Loucy (cell line): ENCODE measurements at regions not wholly inside any gene's neighbourhood (a gene's known extent, or its start where the extent isn't known, plus 50 kb on each side); places are given as distances from the start of the nearest gene placed in this dataset.

Experiments
- EZH2phosphoT487 ChIP-seq: fragments of 200-600 bp; IDR thresholded peaks from 2 replicates; pipeline ENCODE4 v1.6.1; 2018; ENCODE audit warnings: antibody characterized with exemption, mild to moderate bottlenecking, moderate library complexity, borderline replicate concordance
- TF ChIP-seq, protein P1 (sequence below): fragments of 200-600 bp; sonication (generic); conservative IDR thresholded peaks from 2 replicates; pipeline ENCODE4 v1.5.1; 2014; ENCODE audit warnings: mild to moderate bottlenecking, antibody characterized with exemption, low read length

DNA sequence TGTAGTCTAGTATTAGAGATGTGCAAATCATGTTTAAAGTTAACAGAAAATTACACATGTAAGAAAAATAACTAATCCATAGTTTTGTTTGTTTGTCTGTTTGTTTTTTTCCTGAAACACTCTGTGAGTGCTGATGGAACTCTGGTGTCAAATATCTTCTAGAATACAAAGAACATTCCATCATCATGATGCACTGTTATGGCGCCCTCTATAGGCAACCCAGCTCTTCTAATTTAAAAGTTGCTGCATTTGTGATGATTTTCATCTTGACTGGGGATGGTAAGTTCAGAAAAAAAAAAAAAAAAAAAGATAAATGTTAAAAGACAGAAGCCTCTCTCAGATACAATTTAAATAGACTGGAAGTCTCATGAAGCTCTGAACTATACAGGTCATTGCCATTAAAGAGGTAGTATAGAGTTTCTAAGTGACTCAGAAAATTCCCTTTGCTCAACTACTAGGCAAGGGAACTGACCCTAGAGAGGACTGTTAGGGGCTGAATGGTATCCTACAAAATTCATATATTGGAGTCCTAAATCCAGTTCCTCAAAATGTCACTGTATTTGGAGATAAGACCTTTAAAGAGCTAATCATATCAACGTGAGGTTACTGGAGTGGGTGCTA, 597.2 kb upstream of the ANO3 start:
- TF ChIP-seq, protein P1, sequence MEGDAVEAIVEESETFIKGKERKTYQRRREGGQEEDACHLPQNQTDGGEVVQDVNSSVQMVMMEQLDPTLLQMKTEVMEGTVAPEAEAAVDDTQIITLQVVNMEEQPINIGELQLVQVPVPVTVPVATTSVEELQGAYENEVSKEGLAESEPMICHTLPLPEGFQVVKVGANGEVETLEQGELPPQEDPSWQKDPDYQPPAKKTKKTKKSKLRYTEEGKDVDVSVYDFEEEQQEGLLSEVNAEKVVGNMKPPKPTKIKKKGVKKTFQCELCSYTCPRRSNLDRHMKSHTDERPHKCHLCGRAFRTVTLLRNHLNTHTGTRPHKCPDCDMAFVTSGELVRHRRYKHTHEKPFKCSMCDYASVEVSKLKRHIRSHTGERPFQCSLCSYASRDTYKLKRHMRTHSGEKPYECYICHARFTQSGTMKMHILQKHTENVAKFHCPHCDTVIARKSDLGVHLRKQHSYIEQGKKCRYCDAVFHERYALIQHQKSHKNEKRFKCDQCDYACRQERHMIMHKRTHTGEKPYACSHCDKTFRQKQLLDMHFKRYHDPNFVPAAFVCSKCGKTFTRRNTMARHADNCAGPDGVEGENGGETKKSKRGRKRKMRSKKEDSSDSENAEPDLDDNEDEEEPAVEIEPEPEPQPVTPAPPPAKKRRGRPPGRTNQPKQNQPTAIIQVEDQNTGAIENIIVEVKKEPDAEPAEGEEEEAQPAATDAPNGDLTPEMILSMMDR = peak; percentile 57
- no peak for TF ChIP-seq EZH2phosphoT487
